GM18867 (cell line): ENCODE measurements at regions not wholly inside any gene's neighbourhood (a gene's known extent, or its start where the extent isn't known, plus 50 kb on each side); places are given as distances from the start of the nearest gene placed in this dataset.
"Not testable (repeated sequence)": the region's sequence is repeated elsewhere in the genome, so short reads cannot be mapped to it uniquely, and the experiment has no call there.

ENCODE experiments used
- ATAC-seq: cut with Tn5 transposase; IDR thresholded peaks from one replicate; pipeline ENCODE4 v1.9.1; 2021; ENCODE audit warnings: mild to moderate bottlenecking, moderate library complexity; ENCODE audit not compliant: unreplicated experiment

DNA sequence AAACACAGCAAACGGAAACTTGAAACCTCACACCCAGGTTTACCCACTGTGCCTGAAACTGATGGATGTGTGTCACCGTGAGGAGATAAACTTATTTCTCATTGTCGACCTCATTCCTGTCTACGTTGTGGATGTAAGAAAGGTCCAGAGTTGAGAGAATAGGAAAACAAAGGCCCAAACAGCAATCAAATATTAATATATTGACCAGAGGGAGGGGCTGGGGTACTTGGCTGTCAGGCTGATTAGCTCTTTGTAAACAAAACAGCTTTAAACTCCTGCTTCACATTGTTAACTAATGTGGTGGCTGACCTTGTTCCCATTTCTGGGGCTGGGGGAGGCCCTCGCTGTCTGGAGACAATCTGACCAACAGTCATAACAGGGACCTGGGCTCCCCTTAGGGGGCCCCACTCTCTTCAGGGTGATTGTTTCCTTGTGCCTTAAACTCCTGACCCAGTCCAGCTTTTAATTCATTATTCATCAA is 937.6 kb downstream of the MCTP2 start:
- ATAC-seq: no peak

GRCh38 chr15:95169541-95170459 is 938.4 kb downstream of the MCTP2 start:
- no peak for ATAC-seq

GRCh38 chr15:95170561-95171380 is 939.4 kb downstream of the MCTP2 start:
- ATAC-seq: no peak

DNA sequence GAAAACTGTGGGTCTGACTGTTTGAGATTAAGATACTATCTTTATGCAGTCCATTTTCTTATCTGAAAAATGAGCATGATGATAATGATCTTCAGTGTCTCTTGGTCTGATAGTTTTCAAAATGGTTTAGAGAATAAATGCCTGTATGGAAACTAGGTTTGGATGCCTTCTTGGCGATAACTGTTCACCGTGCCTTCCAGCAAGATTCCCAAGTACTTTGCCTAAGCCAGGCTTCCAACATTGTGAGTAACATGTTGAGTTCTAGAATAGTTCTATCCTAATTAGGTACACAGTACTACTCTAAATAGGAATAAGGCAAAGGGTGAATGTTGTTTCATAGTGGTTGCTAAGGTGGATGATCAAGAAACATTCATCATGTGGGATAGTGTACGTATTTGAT is 940.2 kb downstream of the MCTP2 start:
- ATAC-seq: no peak

GRCh38 chr15:95174301-95175259 is 943.2 kb downstream of the MCTP2 start:
- ATAC-seq: no peak

DNA sequence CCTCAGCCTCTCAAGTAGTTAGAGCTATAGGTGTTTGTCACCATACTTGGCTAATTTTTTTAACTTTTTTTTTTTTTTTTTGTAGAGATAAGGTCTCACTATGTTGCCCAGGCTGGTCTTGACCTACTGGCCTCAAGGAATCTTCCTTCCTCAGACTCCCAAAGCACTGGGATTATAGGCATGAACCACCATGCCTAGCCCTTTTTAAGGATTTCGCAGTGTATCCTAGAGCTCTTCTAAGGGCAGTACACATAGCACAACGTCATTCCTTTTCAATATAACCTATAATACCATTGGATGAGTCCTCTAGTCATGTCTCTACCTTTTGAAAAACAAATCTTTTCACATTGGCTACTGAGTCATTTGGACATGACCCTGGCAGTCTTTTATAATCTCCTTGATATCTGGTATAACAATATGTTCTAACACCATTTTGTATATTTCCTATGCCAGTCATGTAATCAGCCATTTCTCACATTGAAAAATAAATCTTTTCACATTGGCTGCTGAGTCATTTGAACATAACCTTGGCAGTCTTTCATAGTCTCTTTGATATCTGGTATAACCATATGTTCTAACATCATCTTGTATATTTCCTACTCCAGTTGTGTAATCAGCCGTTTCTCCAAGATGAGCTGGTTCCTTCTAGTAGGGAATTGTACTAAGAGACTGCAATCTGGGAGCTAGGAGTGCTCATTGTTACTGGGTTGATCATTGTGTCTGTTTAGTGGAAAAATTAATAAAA is 944.7 kb downstream of the MCTP2 start:
- no peak for ATAC-seq

DNA sequence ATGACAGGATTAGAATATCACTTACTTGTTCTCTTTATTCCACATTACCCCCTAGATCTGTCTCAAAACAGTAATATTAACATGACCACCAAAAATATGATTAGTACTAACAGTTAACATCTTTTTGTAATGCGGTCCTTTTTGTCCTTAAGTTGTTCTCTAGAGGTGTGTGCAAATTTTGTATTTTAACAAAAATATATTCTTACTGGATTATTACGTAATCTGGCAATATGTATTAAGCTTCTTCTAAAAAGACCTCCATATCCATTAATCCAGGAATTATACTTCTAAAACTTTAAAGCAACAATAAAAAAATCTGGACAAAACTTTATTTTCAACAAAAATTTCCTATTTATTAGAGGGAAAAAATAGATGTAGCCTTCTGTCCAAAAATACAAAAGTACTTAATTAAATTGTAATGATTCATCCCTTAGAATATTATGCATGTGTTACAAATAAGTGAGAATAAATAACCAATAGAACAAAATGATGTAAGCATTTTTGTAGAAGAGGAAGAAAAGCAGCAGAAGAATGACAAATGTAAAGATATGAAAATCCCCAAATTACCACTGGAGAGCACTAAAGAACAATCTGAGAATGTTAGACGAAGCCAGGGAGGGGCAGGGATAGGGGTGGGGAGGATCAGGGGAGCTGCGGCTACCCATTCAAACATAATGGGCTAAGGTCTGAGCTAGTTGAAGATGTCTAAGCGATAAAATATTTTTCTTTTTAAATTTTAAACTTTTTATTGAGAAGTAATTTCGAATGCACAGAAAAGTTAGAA is 945.6 kb downstream of the MCTP2 start:
- no peak for ATAC-seq

- ATAC-seq: no peak
Measured at GRCh38 chr15:95180530-95180929, 949.2 kb downstream of the MCTP2 start.

DNA sequence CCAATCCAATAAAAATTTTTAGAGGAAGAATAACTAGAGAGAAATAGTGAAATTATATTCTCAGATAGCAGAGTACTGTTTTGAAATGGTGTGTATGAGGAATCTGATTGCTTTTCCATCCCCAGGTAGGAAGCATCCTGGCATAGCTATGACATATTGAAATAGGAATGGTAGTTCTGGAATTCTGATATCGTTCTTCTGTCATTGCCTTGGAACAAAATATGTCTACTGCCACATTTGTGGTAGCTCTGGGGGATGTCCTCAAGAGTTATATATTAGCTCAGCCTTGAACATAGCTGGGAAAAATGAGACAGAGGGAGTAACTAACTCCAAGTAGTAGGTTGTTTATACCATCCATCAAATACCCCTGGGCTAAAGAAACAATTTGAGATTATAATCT is 950.7 kb downstream of the MCTP2 start:
- ATAC-seq: no peak

DNA sequence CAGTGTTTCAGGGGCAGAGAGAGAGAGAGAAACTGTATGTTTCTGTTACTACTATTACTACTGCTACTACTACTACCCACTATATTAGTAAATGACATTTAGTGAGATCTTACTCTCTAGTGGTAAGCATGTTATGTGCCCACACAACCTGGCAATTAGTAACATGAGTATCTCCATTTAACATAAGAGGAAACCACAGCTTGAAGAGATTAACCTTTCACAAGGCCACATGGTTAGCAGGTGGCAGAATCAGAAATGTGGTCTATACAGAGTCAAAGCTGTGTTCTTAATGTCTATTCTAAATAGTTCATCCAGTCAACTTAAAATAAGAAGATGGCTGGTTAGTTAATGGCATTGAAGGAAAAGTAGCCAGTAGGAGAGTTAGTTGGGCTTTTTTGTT is 961.6 kb downstream of the MCTP2 start:
- ATAC-seq: no peak

GRCh38 chr15:95194746-95195145 is 963.4 kb downstream of the MCTP2 start:
- ATAC-seq: no peak

DNA sequence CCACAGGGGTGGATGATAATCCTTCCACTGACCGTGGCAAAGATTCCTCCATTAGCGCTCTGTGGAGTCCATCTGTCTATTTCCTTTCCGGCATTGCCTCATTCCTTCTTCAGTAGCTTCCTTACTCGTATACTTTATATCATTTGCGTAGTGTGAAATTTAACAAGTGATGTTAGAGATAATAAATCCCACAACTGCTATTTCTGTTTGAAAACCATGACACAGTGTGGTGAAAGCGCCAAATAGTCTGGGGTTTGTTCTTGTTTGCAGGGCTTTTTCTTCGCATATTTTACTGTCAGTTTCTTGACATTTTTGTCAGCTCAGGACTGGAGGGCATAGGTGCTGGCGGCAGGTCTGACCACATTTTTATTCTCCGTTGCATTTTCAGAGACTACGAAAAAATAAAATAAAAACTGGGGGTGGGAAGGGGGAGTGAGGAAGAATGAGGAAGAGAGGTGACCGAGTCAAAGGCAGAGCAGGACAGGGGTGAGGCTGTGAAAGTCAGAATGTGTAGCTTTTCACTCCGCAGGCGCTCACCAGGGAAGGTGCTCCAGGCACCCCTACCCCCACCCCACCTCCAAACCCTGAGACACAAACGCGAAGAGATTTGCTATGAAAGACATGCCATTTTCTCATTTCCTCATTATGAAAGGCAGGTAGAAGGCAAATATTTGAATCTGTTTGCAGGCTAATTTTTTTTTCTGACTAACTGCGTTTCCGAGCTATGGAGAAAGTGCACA is 965.0 kb downstream of the MCTP2 start:
- ATAC-seq: no peak

- ATAC-seq: no peak
Measured at GRCh38 chr15:95202569-95203349, 971.4 kb downstream of the MCTP2 start.

- no peak for ATAC-seq
Measured at GRCh38 chr15:95205077-95205476, 973.7 kb downstream of the MCTP2 start.

DNA sequence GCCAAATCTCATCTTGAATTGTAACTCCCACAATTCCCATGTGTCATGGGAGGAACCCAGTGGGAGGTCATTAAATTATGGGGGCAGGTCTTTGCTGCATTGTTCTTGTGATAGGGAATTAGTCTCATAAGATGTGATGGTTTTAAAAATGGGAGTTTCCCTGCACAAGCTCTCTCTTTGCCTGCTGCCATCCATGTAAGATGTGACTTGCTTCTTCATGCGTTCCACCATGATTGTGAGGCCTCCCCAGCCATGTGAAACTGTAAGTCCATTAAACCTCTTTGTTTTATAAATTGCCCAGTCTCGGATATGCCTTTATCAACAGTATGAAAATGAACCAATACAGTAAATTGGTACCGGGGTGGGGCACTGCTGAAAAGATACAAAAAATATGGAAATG is 974.5 kb downstream of the MCTP2 start:
- ATAC-seq: not testable (repeated sequence)

GRCh38 chr15:95208071-95208470 is 976.7 kb downstream of the MCTP2 start:
- ATAC-seq: no peak

GRCh38 chr15:95208988-95209387 is 977.6 kb downstream of the MCTP2 start:
- no peak for ATAC-seq
